Mesendoderm (in vitro differentiated cells): ENCODE measurements at regions not wholly inside any gene's neighbourhood (a gene's known extent, or its start where the extent isn't known, plus 50 kb on each side); places are given as distances from the start of the nearest gene placed in this dataset.
"Not testable (repeated sequence)": the region's sequence is repeated elsewhere in the genome, so short reads cannot be mapped to it uniquely, and the experiment has no call there.

Experiments
- DNase-seq: peaks from one replicate; pipeline ENCODE4 v3.0.0; 2013
- H2AK5ac ChIP-seq: 2 replicates; pipeline ENCODE4 v1.6.1; 2013; ENCODE audit warnings: low read length, inconsistent platforms
- H2BK120ac ChIP-seq: 2 replicates; pipeline ENCODE4 v1.6.1; 2013; ENCODE audit warnings: low read depth, mild to moderate bottlenecking, low read length, moderate library complexity, mixed read lengths
- H2BK15ac ChIP-seq: replicated peaks from 2 replicates; pipeline ENCODE4 v1.6.1; 2013; ENCODE audit warnings: low read depth, mild to moderate bottlenecking, moderate library complexity
- H2BK5ac ChIP-seq: 2 replicates; pipeline ENCODE4 v1.6.1; 2013; ENCODE audit warnings: low read length, inconsistent platforms
- H3K18ac ChIP-seq: 2 replicates; pipeline ENCODE4 v1.6.1; 2013; ENCODE audit warnings: mild to moderate bottlenecking, low read length, mixed read lengths
- H3K23ac ChIP-seq: one replicate; pipeline ENCODE4 v1.6.1; 2013; ENCODE audit warnings: low read length
- H3K27ac ChIP-seq: 2 replicates; pipeline ENCODE4 v1.5.1; 2013; ENCODE audit warnings: low read depth, mild to moderate bottlenecking, inconsistent platforms, low read length, moderate library complexity
- H3K27me3 ChIP-seq: 2 replicates; pipeline ENCODE4 v1.6.1; 2013; ENCODE audit warnings: low read length, control low read depth, mild to moderate bottlenecking, inconsistent platforms; ENCODE audit not compliant: insufficient read depth, poor library complexity
- H3K36me3 ChIP-seq: 2 replicates; pipeline ENCODE4 v1.6.1; 2013; ENCODE audit warnings: low read length, inconsistent platforms; ENCODE audit not compliant: control insufficient read depth, insufficient read depth
- H3K4ac ChIP-seq: one replicate; pipeline ENCODE4 v1.6.1; 2013; ENCODE audit warnings: low read depth, mild to moderate bottlenecking, low read length, moderate library complexity
- H3K4me1 ChIP-seq: 2 replicates; pipeline ENCODE4 v1.6.1; 2013; ENCODE audit warnings: low read depth, low read length, inconsistent platforms; ENCODE audit not compliant: control insufficient read depth
- H3K4me2 ChIP-seq: 2 replicates; pipeline ENCODE4 v1.6.1; 2013; ENCODE audit warnings: low read length
- H3K4me3 ChIP-seq: 2 replicates; pipeline ENCODE4 v1.5.1; 2013; ENCODE audit warnings: mild to moderate bottlenecking, low read length
- H3K56ac ChIP-seq: one replicate; pipeline ENCODE4 v1.6.1; 2013; ENCODE audit warnings: low read length
- H3K79me1 ChIP-seq: 2 replicates; pipeline ENCODE4 v1.6.1; 2013; ENCODE audit warnings: low read length, inconsistent platforms
- H3K79me2 ChIP-seq: 2 replicates; pipeline ENCODE4 v1.6.1; 2013; ENCODE audit warnings: mild to moderate bottlenecking, low read length; ENCODE audit not compliant: control insufficient read depth, insufficient read depth
- H3K9ac ChIP-seq: 2 replicates; pipeline ENCODE4 v1.6.1; 2013; ENCODE audit warnings: low read length, inconsistent platforms
- H4K5ac ChIP-seq: one replicate; pipeline ENCODE4 v1.6.1; 2013; ENCODE audit warnings: low read length
- H4K8ac ChIP-seq: one replicate; pipeline ENCODE4 v1.6.1; 2013; ENCODE audit warnings: low read depth, mild to moderate bottlenecking, control low read depth, low read length, moderate library complexity
- WGBS: extraction: QIAGEN DNeasy Blood & Tissue Kit; methylation state at CpG from one replicate; pipeline ENCODE4 v1.1.7; 2013; ENCODE audit warnings: low lambda C conversion rate, missing lambda C conversion rate; ENCODE audit not compliant: insufficient coverage; ENCODE audit errors: extremely low coverage; 5-methylcytosine and 5-hydroxymethylcytosine counted together

- Histone ChIP-seq H2AK5ac (no peak overlapping the region), H2BK15ac (no peak overlapping the region), H2BK120ac (no peak overlapping the region), H3K36me3 (no peaks in the 10 kb centered on the region), H3K9ac (no peak overlapping the region), H3K4me2 (no peak overlapping the region), H3K79me1 (no peaks in the 10 kb centered on the region), H3K18ac (no peak overlapping the region), H3K27me3 (no peaks in the 10 kb centered on the region), H3K4ac (no peak overlapping the region), H3K4me1 (no peaks in the 10 kb centered on the region), H3K4me3 (no peak overlapping the region), H3K27ac (no peak overlapping the region), H3K23ac (no peak overlapping the region), H2BK5ac (no peak overlapping the region), H4K8ac (no peak overlapping the region), H3K56ac (no peak overlapping the region), H3K79me2 (no peaks in the 10 kb centered on the region), H4K5ac (no peak overlapping the region)
- no peak for DNase-seq
- WGBS: no CpG with 5 or more reads among the region's 4 CpGs
These were observed 185.4 kb downstream of the KDM5D start for GRCh38 chrY:19559161-19559560.

- H2BK120ac ChIP-seq: no peak overlapping the region
- no peak overlapping the region for H4K8ac ChIP-seq
- H4K5ac ChIP-seq: no peak overlapping the region
- no peak overlapping the region for H2AK5ac ChIP-seq
- no peak overlapping the region for H2BK5ac ChIP-seq
- peak; percentile 13 for DNase-seq
- no peaks in the 10 kb centered on the region for H3K79me2 ChIP-seq
- H3K27me3 ChIP-seq: no peaks in the 10 kb centered on the region
- H3K4me2 ChIP-seq: no peak overlapping the region
- H3K27ac ChIP-seq: no peak overlapping the region
- no peak overlapping the region for H3K56ac ChIP-seq
- no peaks in the 10 kb centered on the region for H3K4me1 ChIP-seq
- H3K36me3 ChIP-seq: no peaks in the 10 kb centered on the region
- WGBS: no CpG with 5 or more reads among the region's 18 CpGs
- H3K79me1 ChIP-seq: no peaks in the 10 kb centered on the region
- no peak overlapping the region for H3K23ac ChIP-seq
- no peak overlapping the region for H2BK15ac ChIP-seq
- H3K9ac ChIP-seq: no peak overlapping the region
- H3K4me3 ChIP-seq: no peak overlapping the region
- H3K18ac ChIP-seq: no peak overlapping the region
- no peak overlapping the region for H3K4ac ChIP-seq
These were observed 194.7 kb downstream of the KDM5D start for GRCh38 chrY:19549671-19550466.

- Histone ChIP-seq H3K4me2 (no peak overlapping the region), H3K9ac (no peak overlapping the region), H3K27me3 (no peaks in the 10 kb centered on the region), H3K27ac (no peak overlapping the region), H3K4me3 (no peak overlapping the region), H3K56ac (no peak overlapping the region), H3K4ac (no peak overlapping the region), H2AK5ac (no peak overlapping the region), H3K79me1 (no peaks in the 10 kb centered on the region), H4K5ac (no peak overlapping the region), H3K23ac (no peak overlapping the region), H3K36me3 (no peaks in the 10 kb centered on the region), H2BK15ac (no peak overlapping the region), H3K4me1 (no peaks in the 10 kb centered on the region), H4K8ac (no peak overlapping the region), H2BK5ac (no peak overlapping the region), H3K18ac (no peak overlapping the region), H3K79me2 (no peaks in the 10 kb centered on the region), H2BK120ac (no peak overlapping the region)
- DNase-seq: peak; percentile 35
- no CpG with 5 or more reads among the region's 31 CpGs for WGBS
These were observed 202.8 kb downstream of the KDM5D start for GRCh38 chrY:19541475-19542306.

- not testable (repeated sequence) for H3K23ac ChIP-seq, H2BK5ac ChIP-seq, H2BK120ac ChIP-seq, H3K27ac ChIP-seq, DNase-seq, H2BK15ac ChIP-seq, H3K56ac ChIP-seq, H3K4me3 ChIP-seq, H3K79me1 ChIP-seq, H3K79me2 ChIP-seq, H3K4me1 ChIP-seq, H2AK5ac ChIP-seq, H3K4me2 ChIP-seq, H4K5ac ChIP-seq, H3K36me3 ChIP-seq, H3K27me3 ChIP-seq, H4K8ac ChIP-seq, H3K18ac ChIP-seq, H3K9ac ChIP-seq, H3K4ac ChIP-seq
- no CpG with 5 or more reads among the region's 14 CpGs for WGBS
These were observed 208.8 kb downstream of the KDM5D start for GRCh38 chrY:19535697-19536096.

GRCh38 chrY:19521976-19522375 lies 222.6 kb downstream of the KDM5D start:
- H2BK120ac ChIP-seq: no peak overlapping the region
- H2BK5ac ChIP-seq: no peak overlapping the region
- no peak overlapping the region for H3K27ac ChIP-seq
- H4K8ac ChIP-seq: no peak overlapping the region
- H3K36me3 ChIP-seq: no peaks in the 10 kb centered on the region
- no peak overlapping the region for H4K5ac ChIP-seq
- no peak overlapping the region for H3K9ac ChIP-seq
- H3K4me2 ChIP-seq: no peak overlapping the region
- no peak overlapping the region for H3K23ac ChIP-seq
- no peaks in the 10 kb centered on the region for H3K79me2 ChIP-seq
- no peak for DNase-seq
- no peaks in the 10 kb centered on the region for H3K79me1 ChIP-seq
- H3K4me1 ChIP-seq: no peaks in the 10 kb centered on the region
- no peak overlapping the region for H3K18ac ChIP-seq
- no peak overlapping the region for H3K4ac ChIP-seq
- H2BK15ac ChIP-seq: no peak overlapping the region
- H3K27me3 ChIP-seq: no peaks in the 10 kb centered on the region
- no peak overlapping the region for H2AK5ac ChIP-seq
- H3K56ac ChIP-seq: no peak overlapping the region
- no peak overlapping the region for H3K4me3 ChIP-seq
